Ishikawa (cell line): ENCODE measurements at regions not wholly inside any gene's neighbourhood (a gene's known extent, or its start where the extent isn't known, plus 50 kb on each side); places are given as distances from the start of the nearest gene placed in this dataset.

Experiments used
- CEBPB ChIP-seq: IDR thresholded peaks from 2 replicates; pipeline ENCODE4 v1.6.1; 2012
- CREB1 ChIP-seq: IDR thresholded peaks from 2 replicates; pipeline ENCODE4 v1.6.1; 2012; ENCODE audit warnings: low read depth
- EGR1 ChIP-seq: IDR thresholded peaks from 2 replicates; pipeline ENCODE4 v1.6.1; 2012
- EP300 ChIP-seq: IDR thresholded peaks from 2 replicates; pipeline ENCODE4 v1.6.1; 2012; ENCODE audit warnings: borderline replicate concordance
- FOXM1 ChIP-seq: IDR thresholded peaks from 2 replicates; pipeline ENCODE4 v1.6.1; 2012; ENCODE audit warnings: low read depth, borderline replicate concordance
- MAX ChIP-seq: IDR thresholded peaks from 2 replicates; pipeline ENCODE4 v1.6.1; 2012
- NFIC ChIP-seq: IDR thresholded peaks from 2 replicates; pipeline ENCODE4 v1.6.1; 2012
- RAD21 ChIP-seq: IDR thresholded peaks from 2 replicates; pipeline ENCODE4 v1.6.1; 2012; ENCODE audit warnings: low read depth
- REST ChIP-seq: IDR thresholded peaks from 2 replicates; pipeline ENCODE4 v1.6.1; 2012; ENCODE audit warnings: low read depth, mild to moderate bottlenecking
- TAF1 ChIP-seq: IDR thresholded peaks from 2 replicates; pipeline ENCODE4 v1.6.1; 2012; ENCODE audit warnings: low read depth, mild to moderate bottlenecking
- TCF12 ChIP-seq: IDR thresholded peaks from 2 replicates; pipeline ENCODE4 v1.6.1; 2012; ENCODE audit warnings: low read depth
- TEAD4 ChIP-seq: IDR thresholded peaks from 2 replicates; pipeline ENCODE4 v1.6.1; 2012
- USF1 ChIP-seq: IDR thresholded peaks from 2 replicates; pipeline ENCODE4 v1.6.1; 2012
- YY1 ChIP-seq: IDR thresholded peaks from 2 replicates; pipeline ENCODE4 v1.6.1; 2012; ENCODE audit warnings: low read depth

GRCh38 chr15:37824717-37825382 is 109.6 kb upstream of the TMCO5A start:
- no peak for TF ChIP-seq USF1
- TF ChIP-seq EGR1, result no peak
- no peak for TF ChIP-seq MAX
- TF ChIP-seq REST, result no peak
- TF ChIP-seq NFIC, result no peak
- TF ChIP-seq YY1, result no peak
- no peak for TF ChIP-seq RAD21
- TF ChIP-seq TCF12, result no peak
- TF ChIP-seq TEAD4, result no peak
- TF ChIP-seq EP300, result no peak
- TF ChIP-seq CREB1, result no peak
- no peak for TF ChIP-seq FOXM1
- no peak for TF ChIP-seq CEBPB
- TF ChIP-seq TAF1, result no peak
